LNCaP clone FGC (cell line): ENCODE measurements at regions not wholly inside any gene's neighbourhood (a gene's known extent, or its start where the extent isn't known, plus 50 kb on each side); places are given as distances from the start of the nearest gene placed in this dataset.

Experiments used
- DNase-seq: peaks from one replicate; pipeline ENCODE4 v3.0.0-alpha.2; 2011; ENCODE audit warnings: low read depth
- H3K4me3 ChIP-seq: 2 replicates; pipeline ENCODE4 v1.5.1; 2011; ENCODE audit warnings: mild to moderate bottlenecking, low read depth, low read length, control low read depth
- TF ChIP-seq, protein P1 (sequence below): IDR thresholded peaks from 2 replicates; pipeline ENCODE4 v1.5.1; 2012; ENCODE audit warnings: mild to moderate bottlenecking; ENCODE audit not compliant: control insufficient read depth, insufficient read depth; ENCODE audit errors: extremely low read depth

DNA sequence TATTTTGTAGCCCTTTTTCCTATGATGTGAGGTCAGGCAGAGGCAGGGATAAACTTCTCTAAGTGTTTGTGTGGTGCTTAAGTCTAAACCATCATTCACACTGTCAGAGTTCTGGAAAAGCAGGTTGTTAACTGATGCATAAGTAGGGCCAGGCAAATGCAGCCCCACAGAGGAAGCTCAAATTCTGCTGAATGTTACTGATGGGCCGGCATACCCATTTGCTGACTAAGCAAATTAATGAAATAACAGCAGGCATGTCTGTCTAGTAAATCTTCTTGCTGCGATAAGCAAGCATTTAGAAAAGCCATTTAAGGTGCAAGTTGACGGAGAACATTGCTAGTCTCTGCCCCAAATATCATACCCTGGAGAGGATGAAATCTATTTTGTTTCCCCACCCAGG is 523.2 kb upstream of the CCDC196 start:
- DNase-seq: no peak
- TF ChIP-seq, protein P1, sequence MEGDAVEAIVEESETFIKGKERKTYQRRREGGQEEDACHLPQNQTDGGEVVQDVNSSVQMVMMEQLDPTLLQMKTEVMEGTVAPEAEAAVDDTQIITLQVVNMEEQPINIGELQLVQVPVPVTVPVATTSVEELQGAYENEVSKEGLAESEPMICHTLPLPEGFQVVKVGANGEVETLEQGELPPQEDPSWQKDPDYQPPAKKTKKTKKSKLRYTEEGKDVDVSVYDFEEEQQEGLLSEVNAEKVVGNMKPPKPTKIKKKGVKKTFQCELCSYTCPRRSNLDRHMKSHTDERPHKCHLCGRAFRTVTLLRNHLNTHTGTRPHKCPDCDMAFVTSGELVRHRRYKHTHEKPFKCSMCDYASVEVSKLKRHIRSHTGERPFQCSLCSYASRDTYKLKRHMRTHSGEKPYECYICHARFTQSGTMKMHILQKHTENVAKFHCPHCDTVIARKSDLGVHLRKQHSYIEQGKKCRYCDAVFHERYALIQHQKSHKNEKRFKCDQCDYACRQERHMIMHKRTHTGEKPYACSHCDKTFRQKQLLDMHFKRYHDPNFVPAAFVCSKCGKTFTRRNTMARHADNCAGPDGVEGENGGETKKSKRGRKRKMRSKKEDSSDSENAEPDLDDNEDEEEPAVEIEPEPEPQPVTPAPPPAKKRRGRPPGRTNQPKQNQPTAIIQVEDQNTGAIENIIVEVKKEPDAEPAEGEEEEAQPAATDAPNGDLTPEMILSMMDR: no peak
- no peak overlapping the region for H3K4me3 ChIP-seq

DNA sequence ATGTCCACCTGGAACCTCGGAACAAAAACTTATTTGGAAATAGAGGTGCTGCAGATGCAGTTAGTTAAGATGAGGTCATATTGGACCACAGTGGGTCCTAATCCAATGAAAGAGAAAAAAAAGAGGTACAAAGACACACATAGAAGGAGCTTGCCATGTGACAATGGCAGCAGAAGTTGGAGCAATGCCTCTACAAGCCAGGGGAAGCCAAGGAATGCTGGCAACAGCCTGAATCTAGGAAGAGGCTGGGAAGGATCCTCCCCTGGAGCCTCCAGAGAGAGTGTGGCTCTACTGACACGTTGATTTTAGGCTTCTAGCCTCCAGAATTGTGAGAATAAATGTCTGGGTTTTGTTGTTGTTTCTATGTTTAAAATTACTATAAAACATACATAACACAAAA is 521.8 kb upstream of the CCDC196 start:
- DNase-seq: no peak
- TF ChIP-seq, protein P1: no peak
- H3K4me3 ChIP-seq: no peak overlapping the region

DNA sequence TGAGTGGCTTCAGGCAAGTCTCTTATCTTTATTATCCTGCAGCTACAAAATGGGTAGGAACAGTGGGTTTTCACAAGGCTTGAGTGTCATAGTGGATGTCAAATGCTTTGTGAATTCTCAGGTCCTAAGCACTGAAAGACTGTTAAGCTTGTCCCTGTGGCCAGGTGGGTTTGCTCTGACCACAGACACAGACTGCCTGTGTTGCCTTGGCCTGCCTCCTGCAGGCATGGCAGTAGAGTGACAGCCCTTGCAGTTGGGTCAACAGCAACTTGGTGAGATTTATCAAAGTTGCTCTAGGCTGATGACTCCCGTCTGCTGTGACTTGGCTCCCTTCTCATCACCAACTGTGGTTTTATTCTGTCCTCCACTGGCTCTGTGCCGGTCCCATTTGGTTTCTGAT is 520.0 kb upstream of the CCDC196 start:
- DNase-seq: no peak
- no peak overlapping the region for H3K4me3 ChIP-seq
- TF ChIP-seq, protein P1: no peak

DNA sequence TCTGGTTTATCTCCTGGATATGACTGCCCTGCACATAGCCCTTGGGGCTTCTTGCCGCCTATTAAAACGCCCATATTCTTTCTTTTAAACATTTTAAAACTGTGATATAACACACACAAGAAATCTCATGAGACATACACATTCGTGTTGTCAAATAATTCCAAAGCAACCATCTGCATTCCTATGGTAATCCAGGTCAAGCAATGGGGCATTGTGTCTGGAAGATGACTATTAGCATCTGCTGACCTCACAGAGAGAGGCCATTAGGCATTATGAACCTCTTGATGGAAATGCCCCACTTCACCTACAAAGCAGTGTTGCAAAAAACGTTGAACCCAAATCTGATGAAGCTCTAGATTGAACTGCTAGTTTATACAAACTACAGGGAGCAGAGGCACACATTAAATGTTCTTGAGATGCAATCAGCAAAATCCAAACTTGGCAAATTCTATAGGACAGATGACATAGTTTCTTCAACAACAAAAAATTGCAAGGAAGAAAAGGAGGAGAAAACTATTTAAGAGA is 513.8 kb upstream of the CCDC196 start:
- no peak overlapping the region for H3K4me3 ChIP-seq
- TF ChIP-seq, protein P1: no peak
- DNase-seq: no peak

DNA sequence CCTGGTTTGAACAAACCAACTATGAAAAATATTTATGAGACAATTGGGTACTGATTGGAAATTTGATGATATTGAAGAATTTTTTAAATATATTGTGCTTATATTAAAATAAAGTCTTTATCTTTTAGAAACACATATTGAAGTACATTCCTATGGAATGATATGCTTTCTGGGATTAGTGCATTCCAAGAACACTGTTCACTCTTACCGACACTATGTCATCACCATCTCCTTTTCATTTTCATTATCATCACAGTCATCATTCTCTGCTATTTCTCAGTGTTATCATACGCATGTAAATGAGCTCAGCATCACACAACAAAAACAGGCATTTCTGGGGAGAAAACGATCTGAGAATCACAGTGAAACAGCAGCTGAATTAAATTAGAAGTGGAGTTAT is 513.3 kb upstream of the CCDC196 start:
- H3K4me3 ChIP-seq: no peak overlapping the region
- no peak for DNase-seq
- TF ChIP-seq, protein P1: no peak

DNA sequence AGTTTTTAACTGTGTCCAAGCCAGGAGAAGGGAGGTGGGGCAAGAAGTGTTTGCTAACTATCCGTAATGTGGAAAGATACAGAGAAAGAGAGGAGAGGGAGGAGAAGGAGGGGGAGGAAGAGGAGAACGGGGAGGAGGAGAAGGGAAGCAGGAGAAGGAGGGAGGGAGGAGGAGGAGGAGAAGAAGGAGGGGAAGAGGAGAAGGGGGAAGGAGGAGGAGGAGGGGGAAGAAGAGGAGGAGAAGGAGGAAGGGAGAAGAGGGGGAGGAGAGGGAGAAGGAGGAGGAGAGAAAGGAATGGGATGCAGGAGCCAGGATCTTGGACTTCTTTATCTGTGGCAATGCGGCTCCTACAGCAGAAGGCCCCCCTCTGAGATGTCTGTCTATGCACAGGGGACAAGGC is 510.3 kb upstream of the CCDC196 start:
- no peak overlapping the region for H3K4me3 ChIP-seq
- DNase-seq: no peak
- TF ChIP-seq, protein P1: no peak

DNA sequence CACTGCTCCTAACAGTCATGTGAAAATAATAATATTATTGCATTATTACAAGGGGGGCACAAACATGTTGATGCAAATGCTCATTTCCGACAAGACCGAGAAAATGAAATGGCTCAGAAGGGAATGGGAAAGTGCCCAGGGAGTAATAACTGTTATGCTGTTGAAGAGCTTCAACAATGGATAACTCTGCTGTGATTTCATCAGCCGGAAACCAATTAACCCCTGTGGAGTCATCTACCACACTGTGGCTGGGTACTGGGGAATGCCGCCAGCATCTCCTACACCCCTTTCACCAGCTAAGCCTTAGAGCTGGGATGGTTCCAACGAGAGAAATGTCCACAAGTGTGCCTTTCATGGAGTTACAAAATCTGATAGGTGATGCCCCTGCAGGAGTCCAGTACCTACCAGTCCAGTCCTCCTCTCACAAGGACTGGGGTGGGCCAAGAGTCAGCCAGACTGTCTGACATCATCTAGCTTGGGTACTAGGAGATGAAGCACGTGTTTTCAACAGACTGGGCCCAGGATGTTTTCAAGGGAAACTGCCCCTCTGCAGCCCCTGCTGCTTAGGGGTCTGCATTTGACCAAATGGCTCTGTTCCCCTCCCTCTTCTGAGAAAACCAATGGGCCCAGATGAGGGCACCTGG is 509.3 kb upstream of the CCDC196 start:
- no peak overlapping the region for H3K4me3 ChIP-seq
- TF ChIP-seq, protein P1: no peak
- no peak for DNase-seq
